AML-193 (cell line): ENCODE measurements at regions not wholly inside any gene's neighbourhood (a gene's known extent, or its start where the extent isn't known, plus 50 kb on each side); places are given as distances from the start of the nearest gene placed in this dataset.
A peak's percentile ranks its signal among the peaks of the same experiment; 100 is the strongest.
"Not testable (repeated sequence)": the region's sequence is repeated elsewhere in the genome, so short reads cannot be mapped to it uniquely, and the experiment has no call there.

Experiments
- DNase-seq, 2 experiments: peaks; one replicate each; lab custom pipeline; 2025; lab: John Stamatoyannopoulos, UW

- no peak for DNase-seq
Measured at GRCh38 chr17:70323269-70323668, 153.9 kb downstream of the KCNJ2 start.

- no peak for DNase-seq
Measured at GRCh38 chr17:70324031-70324430, 154.7 kb downstream of the KCNJ2 start.

GRCh38 chr17:70327279-70327678 is 157.9 kb downstream of the KCNJ2 start:
- no peak for DNase-seq

- DNase-seq: no peak
Measured at GRCh38 chr17:70327723-70328122, 158.4 kb downstream of the KCNJ2 start.

GRCh38 chr17:70329721-70330120 is 160.4 kb downstream of the KCNJ2 start:
- DNase-seq: no peak

- not testable (repeated sequence) for DNase-seq
Measured at GRCh38 chr17:70331066-70331465, 161.7 kb downstream of the KCNJ2 start.

GRCh38 chr17:70332356-70333210 is 163.3 kb downstream of the KCNJ2 start:
- no peak for DNase-seq

- no peak for DNase-seq
Measured at GRCh38 chr17:70336411-70336810, 167.1 kb downstream of the KCNJ2 start.

GRCh38 chr17:70338946-70339354 is 169.6 kb downstream of the KCNJ2 start:
- no peak for DNase-seq

- DNase-seq: no peak
Measured at GRCh38 chr17:70343114-70343513, 173.8 kb downstream of the KCNJ2 start.

- no peak for DNase-seq
Measured at GRCh38 chr17:70344386-70345060, 175.2 kb downstream of the KCNJ2 start.

GRCh38 chr17:70345061-70345460 is 175.7 kb downstream of the KCNJ2 start:
- DNase-seq: no peak

- no peak for DNase-seq
Measured at GRCh38 chr17:70352834-70353233, 183.5 kb downstream of the KCNJ2 start.

GRCh38 chr17:70353408-70354092 is 184.2 kb downstream of the KCNJ2 start:
- DNase-seq: no peak

- no peak for DNase-seq
Measured at GRCh38 chr17:70355185-70355584, 185.9 kb downstream of the KCNJ2 start.

GRCh38 chr17:70357190-70357589 is 187.9 kb downstream of the KCNJ2 start:
- DNase-seq: no peak

GRCh38 chr17:70365091-70365583 is 195.8 kb downstream of the KCNJ2 start:
- peak; percentile 8 to 11 for DNase-seq

- no peak for DNase-seq
Measured at GRCh38 chr17:70366386-70366785, 197.1 kb downstream of the KCNJ2 start.

GRCh38 chr17:70368011-70368410 is 198.7 kb downstream of the KCNJ2 start:
- no peak for DNase-seq

GRCh38 chr17:70369391-70369790 is 200.1 kb downstream of the KCNJ2 start:
- DNase-seq: no peak

GRCh38 chr17:70370816-70371215 is 201.5 kb downstream of the KCNJ2 start:
- DNase-seq: no peak

GRCh38 chr17:70373369-70373768 is 204.0 kb downstream of the KCNJ2 start:
- no peak for DNase-seq

GRCh38 chr17:70374496-70374895 is 205.2 kb downstream of the KCNJ2 start:
- no peak for DNase-seq
